ENCODE measurements at regions not wholly inside any gene's neighbourhood (a gene's known extent, or its start where the extent isn't known, plus 50 kb on each side); places are given as distances from the start of the nearest gene placed in this dataset.

DNA sequence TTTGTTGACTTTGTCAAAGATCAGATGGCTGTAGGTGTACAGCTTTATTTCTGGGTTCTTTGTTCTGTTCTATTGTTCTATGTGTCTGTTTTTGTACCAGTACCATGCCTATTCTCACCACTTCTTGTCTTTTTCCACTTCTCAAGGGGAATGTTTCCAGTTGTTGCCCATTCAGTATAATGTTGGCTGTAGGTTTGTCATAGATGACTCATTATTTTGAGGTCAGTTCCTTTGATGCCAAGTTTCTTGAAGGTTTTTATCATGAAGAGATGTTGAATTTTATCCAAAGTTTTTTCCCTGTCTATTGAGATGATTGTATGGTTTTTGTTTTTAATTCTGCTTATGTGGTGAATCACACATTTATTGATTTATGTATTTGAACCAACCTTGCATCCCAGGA, 216.7 kb upstream of the RNF32 start:
- Histone ChIP-seq H3K9ac (ENCODE audit: low read length) (no peak overlapping the region), H3K36me3 (ENCODE audit: control insufficient read depth, insufficient read depth, low read length) (no peaks in the 10 kb centered on the region), H3K4me3 (ENCODE audit: low read length) (no peak overlapping the region), H3K4me1 (ENCODE audit: control insufficient read depth, insufficient read depth, low read length) (no peaks in the 10 kb centered on the region), H3K27me3 (ENCODE audit: control insufficient read depth, insufficient read depth, low read length) (peaks cover 3% of the 10 kb centered on the region), H3K27ac (ENCODE audit: low read depth, low read length) (no peak overlapping the region)

DNA sequence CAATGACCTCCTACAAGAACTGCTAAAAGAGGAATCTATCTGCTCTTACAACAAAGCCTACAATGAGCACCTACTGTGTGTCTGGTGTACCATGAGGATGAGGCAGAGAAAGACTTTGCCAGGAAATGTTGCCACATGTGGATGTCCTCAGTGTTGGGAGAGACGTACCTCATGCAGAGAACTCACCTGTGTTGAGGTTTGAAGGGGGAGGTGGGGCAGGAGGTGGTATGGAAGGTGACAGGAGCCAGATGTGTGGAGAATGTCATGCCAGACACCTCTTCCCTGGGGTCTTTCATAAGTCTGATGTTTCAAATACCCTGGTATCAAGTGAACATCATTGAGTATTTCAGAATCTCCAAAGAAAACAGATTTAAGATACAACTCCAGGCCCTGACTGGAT, 220.1 kb upstream of the RNF32 start:
- H3K9ac ChIP-seq (ENCODE audit: low read length), result no peak overlapping the region
- H3K27ac ChIP-seq (ENCODE audit: low read depth, low read length), result no peak overlapping the region
- H3K4me3 ChIP-seq (ENCODE audit: low read length), result no peak overlapping the region
- no peaks in the 10 kb centered on the region for H3K4me1 ChIP-seq (ENCODE audit: control insufficient read depth, insufficient read depth, low read length)
- H3K27me3 ChIP-seq (ENCODE audit: control insufficient read depth, insufficient read depth, low read length), result peaks cover 3% of the 10 kb centered on the region
- no peaks in the 10 kb centered on the region for H3K36me3 ChIP-seq (ENCODE audit: control insufficient read depth, insufficient read depth, low read length)

DNA sequence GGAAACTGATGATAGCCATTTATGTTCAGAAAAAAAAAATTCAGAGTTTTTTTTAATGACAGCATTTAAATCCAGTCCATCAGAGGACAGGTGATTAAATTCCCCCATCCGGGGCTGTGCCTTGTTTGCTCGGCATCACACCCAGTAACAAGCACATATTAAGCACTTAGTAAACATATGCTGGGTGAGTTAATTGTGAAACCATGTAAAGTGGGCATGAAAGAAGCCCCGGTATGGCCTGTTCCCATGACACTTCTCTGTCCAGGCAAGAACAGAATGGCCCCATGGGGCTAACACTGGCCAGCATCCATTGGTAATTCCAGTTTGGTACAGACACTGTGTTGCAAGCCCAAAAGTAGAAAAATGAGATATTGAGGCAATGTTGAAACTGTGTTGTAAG, 220.8 kb upstream of the RNF32 start:
- Histone ChIP-seq H3K4me3 (ENCODE audit: low read length) (no peak overlapping the region), H3K4me1 (ENCODE audit: control insufficient read depth, insufficient read depth, low read length) (no peaks in the 10 kb centered on the region), H3K36me3 (ENCODE audit: control insufficient read depth, insufficient read depth, low read length) (no peaks in the 10 kb centered on the region), H3K27ac (ENCODE audit: low read depth, low read length) (no peak overlapping the region), H3K9ac (ENCODE audit: low read length) (no peak overlapping the region), H3K27me3 (ENCODE audit: control insufficient read depth, insufficient read depth, low read length) (peaks cover 3% of the 10 kb centered on the region)

DNA sequence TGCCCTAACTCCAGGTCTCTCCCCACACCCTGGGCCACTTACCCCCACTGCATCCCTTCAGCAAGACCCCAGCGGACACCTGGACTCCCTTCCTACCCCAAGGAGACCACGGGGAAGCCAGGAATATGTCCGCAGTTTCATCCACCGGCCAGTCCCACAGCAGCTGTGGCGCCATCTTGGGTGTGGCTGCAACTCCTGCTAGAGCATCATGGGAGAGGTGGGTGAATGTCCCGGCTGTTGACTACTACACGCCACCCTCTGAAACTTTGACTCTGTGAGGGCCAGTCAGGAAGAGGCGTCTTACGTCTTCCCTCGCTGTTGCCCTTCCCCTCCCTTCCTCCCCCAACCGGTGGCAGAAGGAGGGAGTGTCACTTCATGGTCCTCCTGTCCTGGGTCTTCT, 238.3 kb upstream of the RNF32 start:
- Histone ChIP-seq H3K36me3 (ENCODE audit: control insufficient read depth, insufficient read depth, low read length) (no peaks in the 10 kb centered on the region), H3K9ac (ENCODE audit: low read length) (no peak overlapping the region), H3K27ac (ENCODE audit: low read depth, low read length) (no peak overlapping the region), H3K27me3 (ENCODE audit: control insufficient read depth, insufficient read depth, low read length) (no peaks in the 10 kb centered on the region), H3K4me1 (ENCODE audit: control insufficient read depth, insufficient read depth, low read length) (no peaks in the 10 kb centered on the region), H3K4me3 (ENCODE audit: low read length) (no peak overlapping the region)

DNA sequence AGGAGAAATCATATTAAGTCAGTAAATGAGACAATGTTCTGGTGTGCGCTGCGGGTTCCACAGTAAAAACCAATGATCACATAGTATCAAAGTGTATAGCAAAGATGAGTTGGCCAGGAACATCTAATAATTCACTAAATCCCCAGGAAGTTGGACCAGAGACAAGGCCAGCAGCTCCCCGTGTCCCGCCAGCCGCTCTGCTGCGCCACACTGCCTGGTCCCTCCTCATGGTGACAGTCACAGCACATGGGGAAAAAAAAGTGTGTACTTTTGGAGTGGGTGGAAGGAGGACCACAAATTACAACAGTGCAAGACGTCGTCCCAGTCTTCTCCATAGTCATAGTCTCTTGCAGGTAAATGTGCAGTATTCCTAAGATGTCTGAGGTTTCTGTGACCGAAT, 239.0 kb upstream of the RNF32 start:
- no peaks in the 10 kb centered on the region for H3K36me3 ChIP-seq (ENCODE audit: control insufficient read depth, insufficient read depth, low read length)
- no peak overlapping the region for H3K27ac ChIP-seq (ENCODE audit: low read depth, low read length)

DNA sequence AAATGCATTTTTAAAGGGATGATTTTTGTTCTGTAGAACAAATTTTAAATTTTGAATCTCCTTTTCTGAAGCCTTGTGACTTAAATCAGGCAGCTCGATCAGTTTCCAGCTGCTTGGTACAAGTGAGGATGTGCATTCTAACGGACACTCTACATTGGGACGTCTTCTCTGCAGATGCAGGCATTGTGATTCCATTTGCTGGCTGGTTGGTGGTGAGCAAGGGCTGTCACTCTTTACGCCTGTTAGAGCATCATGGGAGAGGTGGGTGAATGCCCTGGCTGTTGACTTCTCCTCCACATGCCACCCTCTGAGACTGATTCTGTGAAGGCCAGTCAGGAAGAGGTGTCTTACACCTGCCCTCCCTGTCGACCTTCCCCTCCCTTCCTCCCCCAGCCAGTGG, 240.5 kb upstream of the RNF32 start:
- H3K4me1 ChIP-seq (ENCODE audit: control insufficient read depth, insufficient read depth, low read length), result no peaks in the 10 kb centered on the region
- H3K4me3 ChIP-seq (ENCODE audit: low read length), result no peak overlapping the region

More for the DNA sequence above, 239.0 kb upstream of the RNF32 start:
- H3K4me1 ChIP-seq (ENCODE audit: control insufficient read depth, insufficient read depth, low read length), result no peaks in the 10 kb centered on the region
- H3K27me3 ChIP-seq (ENCODE audit: control insufficient read depth, insufficient read depth, low read length), result no peaks in the 10 kb centered on the region
- H3K9ac ChIP-seq (ENCODE audit: low read length), result no peak overlapping the region
- H3K4me3 ChIP-seq (ENCODE audit: low read length), result no peak overlapping the region

DNA sequence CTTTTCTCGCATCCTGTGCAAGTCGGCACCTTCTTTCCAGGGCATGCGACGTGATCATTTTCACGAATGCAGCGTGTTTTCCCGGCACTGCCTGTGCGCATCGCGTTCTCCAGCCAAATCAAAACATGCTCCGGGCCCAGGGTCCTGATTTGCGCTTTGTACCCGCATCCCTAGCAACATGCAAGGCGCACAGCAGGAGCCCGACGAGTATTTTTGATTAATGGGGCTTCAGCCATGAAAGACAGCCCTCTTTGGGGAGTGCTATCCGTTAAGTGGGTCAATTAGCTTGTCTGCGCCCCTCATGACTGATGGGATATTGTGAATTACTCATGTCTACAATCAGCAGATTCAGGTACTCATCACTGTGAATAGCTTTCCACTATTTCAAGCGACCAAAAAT, 243.3 kb upstream of the RNF32 start:
- no peaks in the 10 kb centered on the region for H3K27me3 ChIP-seq (ENCODE audit: control insufficient read depth, insufficient read depth, low read length)
- H3K9ac ChIP-seq (ENCODE audit: low read length), result no peak overlapping the region
- no peak overlapping the region for H3K4me3 ChIP-seq (ENCODE audit: low read length)
- no peak overlapping the region for H3K27ac ChIP-seq (ENCODE audit: low read depth, low read length)
- H3K4me1 ChIP-seq (ENCODE audit: control insufficient read depth, insufficient read depth, low read length), result no peaks in the 10 kb centered on the region
- no peaks in the 10 kb centered on the region for H3K36me3 ChIP-seq (ENCODE audit: control insufficient read depth, insufficient read depth, low read length)

More for the DNA sequence above, 240.5 kb upstream of the RNF32 start:
- Histone ChIP-seq H3K27me3 (ENCODE audit: control insufficient read depth, insufficient read depth, low read length) (no peaks in the 10 kb centered on the region), H3K27ac (ENCODE audit: low read depth, low read length) (no peak overlapping the region), H3K36me3 (ENCODE audit: control insufficient read depth, insufficient read depth, low read length) (no peaks in the 10 kb centered on the region), H3K9ac (ENCODE audit: low read length) (no peak overlapping the region)

DNA sequence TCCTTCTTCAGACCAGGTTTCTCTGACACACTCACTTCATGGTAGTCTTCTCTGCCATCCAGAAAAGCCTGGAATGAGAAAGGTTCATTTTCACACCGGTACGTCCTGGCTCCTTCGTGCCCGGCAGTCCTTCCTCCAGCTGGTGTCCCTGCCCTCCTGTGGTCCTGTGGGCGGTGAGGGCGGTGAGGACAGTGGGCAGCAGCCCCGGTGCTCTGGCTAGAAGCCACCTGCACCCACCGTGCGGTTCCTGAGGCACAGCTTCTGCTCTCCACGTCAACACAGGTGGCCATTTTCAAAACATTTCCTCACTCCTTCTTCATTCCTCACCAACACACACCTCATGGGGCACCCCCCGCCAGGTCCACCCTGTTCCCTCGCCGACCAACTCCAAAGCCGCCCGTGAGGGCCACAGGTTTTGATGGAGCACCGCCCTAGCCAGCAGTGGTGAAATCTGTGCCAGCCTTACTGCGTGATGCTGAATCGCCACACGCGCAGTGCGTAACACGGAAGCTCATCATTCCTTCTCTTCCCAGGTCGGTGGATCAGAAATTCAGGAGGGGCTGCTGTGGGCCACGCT, 251.4 kb upstream of the RNF32 start:
- no peaks in the 10 kb centered on the region for H3K36me3 ChIP-seq (ENCODE audit: control insufficient read depth, insufficient read depth, low read length)
- no peaks in the 10 kb centered on the region for H3K4me1 ChIP-seq (ENCODE audit: control insufficient read depth, insufficient read depth, low read length)

DNA sequence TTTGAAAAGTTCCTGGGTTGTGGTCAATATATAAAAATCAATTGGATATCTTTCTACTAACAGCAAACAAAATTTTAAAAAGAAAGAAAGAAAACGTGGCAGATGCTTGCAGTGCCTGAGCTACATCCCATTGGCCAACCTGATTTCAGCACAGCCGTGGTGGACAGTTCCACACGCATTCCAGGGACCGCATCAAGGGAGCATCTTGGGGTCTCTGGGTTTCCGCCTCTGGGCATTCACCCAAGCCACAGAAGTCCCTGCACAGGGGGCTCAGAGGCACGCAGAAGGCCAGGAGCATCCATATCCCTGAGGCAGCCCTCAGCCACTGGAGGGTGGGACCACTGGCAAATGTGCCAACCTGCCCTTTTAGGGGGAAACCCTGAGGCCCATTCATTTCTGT, 254.5 kb upstream of the RNF32 start:
- Histone ChIP-seq H3K27ac (ENCODE audit: low read depth, low read length) (no peak overlapping the region), H3K4me3 (ENCODE audit: low read length) (no peak overlapping the region), H3K9ac (ENCODE audit: low read length) (no peak overlapping the region), H3K4me1 (ENCODE audit: control insufficient read depth, insufficient read depth, low read length) (no peaks in the 10 kb centered on the region), H3K36me3 (ENCODE audit: control insufficient read depth, insufficient read depth, low read length) (no peaks in the 10 kb centered on the region), H3K27me3 (ENCODE audit: control insufficient read depth, insufficient read depth, low read length) (no peaks in the 10 kb centered on the region)

More for the DNA sequence above, 251.4 kb upstream of the RNF32 start:
- Histone ChIP-seq H3K4me3 (ENCODE audit: low read length) (no peak overlapping the region), H3K9ac (ENCODE audit: low read length) (no peak overlapping the region), H3K27ac (ENCODE audit: low read depth, low read length) (no peak overlapping the region), H3K27me3 (ENCODE audit: control insufficient read depth, insufficient read depth, low read length) (no peaks in the 10 kb centered on the region)

DNA sequence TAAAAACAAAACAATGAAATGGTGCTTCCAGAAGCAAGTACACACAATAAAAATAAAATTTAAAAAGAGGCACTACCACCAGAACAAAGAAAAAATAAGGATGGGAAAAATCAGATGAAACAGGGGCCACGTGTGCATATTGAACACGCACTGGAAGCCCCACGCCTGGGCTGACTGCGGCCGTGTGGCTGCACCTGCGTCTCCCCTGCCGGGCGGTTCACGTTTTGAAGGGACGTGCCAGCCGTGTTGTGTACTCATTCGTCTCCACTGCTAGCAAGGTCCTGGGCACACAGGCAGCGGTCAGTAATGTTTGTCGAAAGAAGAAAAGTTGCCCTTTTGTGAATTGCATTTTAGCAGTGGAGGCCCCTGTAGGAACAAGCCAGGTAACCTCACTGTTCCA, 255.9 kb upstream of the RNF32 start:
- Histone ChIP-seq H3K4me1 (ENCODE audit: control insufficient read depth, insufficient read depth, low read length) (no peaks in the 10 kb centered on the region), H3K27ac (ENCODE audit: low read depth, low read length) (no peak overlapping the region), H3K9ac (ENCODE audit: low read length) (no peak overlapping the region), H3K36me3 (ENCODE audit: control insufficient read depth, insufficient read depth, low read length) (no peaks in the 10 kb centered on the region), H3K27me3 (ENCODE audit: control insufficient read depth, insufficient read depth, low read length) (no peaks in the 10 kb centered on the region), H3K4me3 (ENCODE audit: low read length) (no peak overlapping the region)

DNA sequence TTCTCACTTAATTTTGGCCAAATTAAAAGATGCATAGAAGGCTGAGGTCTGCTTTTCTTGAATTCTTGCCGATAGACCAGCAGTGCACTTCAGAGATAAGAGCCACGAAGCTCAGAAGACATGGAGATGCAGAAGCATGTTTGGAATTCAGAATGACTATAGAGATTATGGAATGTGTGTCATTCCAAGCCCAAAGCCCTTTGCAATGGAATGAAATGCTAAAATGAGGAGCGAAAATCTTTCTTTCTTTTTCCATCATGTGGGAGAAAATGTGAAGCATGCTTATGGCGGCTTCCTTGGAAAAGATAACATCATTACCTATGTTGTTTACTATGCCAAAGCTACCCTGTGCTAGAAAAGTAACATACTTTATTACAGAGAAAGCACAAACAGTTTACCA, 257.0 kb upstream of the RNF32 start:
- Histone ChIP-seq H3K27ac (ENCODE audit: low read depth, low read length) (no peak overlapping the region), H3K4me3 (ENCODE audit: low read length) (no peak overlapping the region), H3K36me3 (ENCODE audit: control insufficient read depth, insufficient read depth, low read length) (no peaks in the 10 kb centered on the region), H3K4me1 (ENCODE audit: control insufficient read depth, insufficient read depth, low read length) (no peaks in the 10 kb centered on the region), H3K27me3 (ENCODE audit: control insufficient read depth, insufficient read depth, low read length) (no peaks in the 10 kb centered on the region), H3K9ac (ENCODE audit: low read length) (no peak overlapping the region)

DNA sequence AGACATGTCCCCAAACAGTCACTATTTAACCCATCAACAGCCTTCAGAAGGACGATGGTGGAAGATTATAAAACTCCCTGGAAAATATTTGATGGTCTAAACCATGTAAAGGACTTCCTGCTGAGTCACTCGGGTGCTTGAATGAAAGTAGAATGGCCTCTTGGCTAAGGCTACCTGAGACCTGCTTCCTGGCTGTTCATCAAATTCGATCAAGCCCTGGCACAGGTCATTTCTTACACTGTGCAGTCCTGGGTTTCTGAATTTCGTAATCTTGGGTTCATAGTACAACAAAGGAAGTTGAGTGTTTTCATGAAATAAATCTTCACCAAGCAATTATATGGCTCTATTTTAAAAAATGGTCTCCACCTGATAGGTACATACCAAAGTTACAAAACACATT, 260.3 kb upstream of the RNF32 start:
- H3K36me3 ChIP-seq (ENCODE audit: control insufficient read depth, insufficient read depth, low read length), result no peaks in the 10 kb centered on the region
- H3K27ac ChIP-seq (ENCODE audit: low read depth, low read length), result no peak overlapping the region
- no peak overlapping the region for H3K9ac ChIP-seq (ENCODE audit: low read length)
- H3K27me3 ChIP-seq (ENCODE audit: control insufficient read depth, insufficient read depth, low read length), result no peaks in the 10 kb centered on the region
- no peak overlapping the region for H3K4me3 ChIP-seq (ENCODE audit: low read length)
- no peaks in the 10 kb centered on the region for H3K4me1 ChIP-seq (ENCODE audit: control insufficient read depth, insufficient read depth, low read length)

DNA sequence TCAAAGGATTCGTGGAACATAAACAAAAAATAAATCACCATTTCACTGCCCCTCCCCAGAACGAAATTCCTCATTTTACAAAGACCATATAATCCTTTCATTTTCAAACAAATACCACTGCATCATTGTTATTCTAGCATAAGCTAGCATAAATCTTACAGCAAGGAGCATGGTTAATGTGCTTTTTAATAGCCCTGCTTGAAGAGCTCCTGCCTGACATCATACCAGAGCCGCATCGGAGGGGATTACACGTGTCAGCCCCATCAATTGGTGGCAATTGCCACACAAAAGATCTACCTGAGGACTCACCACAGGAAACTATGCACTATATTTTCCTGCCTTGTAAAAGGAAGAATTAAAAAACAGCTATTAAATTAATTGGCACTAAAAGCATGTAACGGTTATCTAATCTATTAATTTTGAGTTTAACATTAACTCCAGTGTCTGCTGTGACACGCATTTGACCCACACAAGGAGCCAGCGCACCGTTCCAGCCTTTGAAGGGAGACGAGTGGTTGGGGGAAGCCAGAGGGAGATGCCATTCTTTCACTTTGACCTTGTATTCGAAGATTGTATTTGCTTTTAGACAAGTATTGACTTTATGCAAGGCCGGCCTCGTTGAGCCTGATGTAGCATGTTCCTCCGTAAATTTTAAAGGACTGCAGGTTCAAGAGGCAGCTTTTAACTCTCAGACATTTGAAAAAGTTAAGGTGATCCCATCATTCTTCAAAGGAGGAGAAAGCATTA, 261.1 kb upstream of the RNF32 start:
- H3K4me1 ChIP-seq (ENCODE audit: control insufficient read depth, insufficient read depth, low read length), result no peaks in the 10 kb centered on the region
- no peaks in the 10 kb centered on the region for H3K27me3 ChIP-seq (ENCODE audit: control insufficient read depth, insufficient read depth, low read length)
- H3K27ac ChIP-seq (ENCODE audit: low read depth, low read length), result no peak overlapping the region
- no peak overlapping the region for H3K9ac ChIP-seq (ENCODE audit: low read length)
- H3K36me3 ChIP-seq (ENCODE audit: control insufficient read depth, insufficient read depth, low read length), result no peaks in the 10 kb centered on the region
- no peak overlapping the region for H3K4me3 ChIP-seq (ENCODE audit: low read length)

All from rectal smooth muscle tissue (tissue), 1 donor.